Renal cortex interstitium (tissue), 11 donors: ENCODE measurements at regions not wholly inside any gene's neighbourhood (a gene's known extent, or its start where the extent isn't known, plus 50 kb on each side); places are given as distances from the start of the nearest gene placed in this dataset.
"Not testable (repeated sequence)": the region's sequence is repeated elsewhere in the genome, so short reads cannot be mapped to it uniquely, and the experiment has no call there.

Experiments
- DNase-seq, 11 donors: peaks; one replicate each; pipeline ENCODE4 v3.0.0-alpha.2; 2013; ENCODE audit warnings: low read depth in 9 of 11, low spot score in 4 of 11; ENCODE audit errors: extremely low read depth in 1 of 11

- DNase-seq = no peak
These were observed 72.1 kb upstream of the FAM241A start for GRCh38 chr4:112073181-112073580.

- DNase-seq = peak in 2 of 11 donors; percentile 8 to 11
These were observed 70.0 kb upstream of the FAM241A start for GRCh38 chr4:112075129-112075753.

- DNase-seq = no peak
These were observed 69.3 kb upstream of the FAM241A start for GRCh38 chr4:112075906-112076305.

- no peak for DNase-seq
These were observed 68.2 kb upstream of the FAM241A start for GRCh38 chr4:112076919-112077608.

- DNase-seq = no peak
These were observed 67.5 kb upstream of the FAM241A start for GRCh38 chr4:112077743-112078142.

- DNase-seq = peak in 2 of 11 donors; percentile 12 to 22
These were observed 62.2 kb upstream of the FAM241A start for GRCh38 chr4:112082954-112083586.

GRCh38 chr4:112083587-112084347 lies 61.5 kb upstream of the FAM241A start:
- DNase-seq = no peak

- no peak for DNase-seq
These were observed 59.9 kb upstream of the FAM241A start for GRCh38 chr4:112085156-112086035.

GRCh38 chr4:112086036-112086434 lies 59.2 kb upstream of the FAM241A start:
- DNase-seq = no peak

GRCh38 chr4:112086661-112087060 lies 58.6 kb upstream of the FAM241A start:
- not testable (repeated sequence) for DNase-seq

GRCh38 chr4:112092330-112092729 lies 52.9 kb upstream of the FAM241A start:
- DNase-seq = not testable (repeated sequence)

- DNase-seq = no peak
These were observed 51.5 kb upstream of the FAM241A start for GRCh38 chr4:112093636-112094202.

- DNase-seq = no peak
These were observed 50.9 kb upstream of the FAM241A start for GRCh38 chr4:112094330-112094729.
